ENCODE measurements at regions not wholly inside any gene's neighbourhood (a gene's known extent, or its start where the extent isn't known, plus 50 kb on each side); places are given as distances from the start of the nearest gene placed in this dataset.

DNA sequence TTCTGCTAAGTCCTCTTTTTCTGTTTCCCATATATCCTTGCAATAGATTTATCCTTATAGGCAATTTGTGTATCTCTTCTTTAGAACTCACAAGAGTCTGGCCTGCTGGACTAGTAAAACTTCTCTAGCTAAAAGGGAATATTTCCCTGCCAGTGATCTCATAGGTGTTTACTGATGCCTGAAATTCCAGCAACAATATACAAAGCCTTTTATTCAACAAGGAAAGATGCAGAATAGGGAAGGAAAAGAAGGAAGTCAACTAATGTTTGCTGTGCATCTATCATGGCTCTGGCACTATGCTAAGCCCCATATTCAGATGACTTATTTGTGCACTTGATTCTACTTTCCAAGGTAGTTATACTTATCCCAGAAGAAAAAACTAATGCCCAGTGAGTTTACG is 160.0 kb upstream of the DMRTA1 start:
- H3K4me1 Mint-ChIP-seq (ENCODE audit: low read depth): no peaks in the 10 kb centered on the region
- H3K27me3 Mint-ChIP-seq: peaks cover 4% of the 10 kb centered on the region
- no peaks in the 10 kb centered on the region for H3K36me3 Mint-ChIP-seq (ENCODE audit: low read depth)
- DNase-seq: no peak
- H3K9me3 Mint-ChIP-seq: no peaks in the 10 kb centered on the region
- H3K27ac Mint-ChIP-seq: no peak overlapping the region
- H3K4me3 Mint-ChIP-seq: no peak overlapping the region

DNA sequence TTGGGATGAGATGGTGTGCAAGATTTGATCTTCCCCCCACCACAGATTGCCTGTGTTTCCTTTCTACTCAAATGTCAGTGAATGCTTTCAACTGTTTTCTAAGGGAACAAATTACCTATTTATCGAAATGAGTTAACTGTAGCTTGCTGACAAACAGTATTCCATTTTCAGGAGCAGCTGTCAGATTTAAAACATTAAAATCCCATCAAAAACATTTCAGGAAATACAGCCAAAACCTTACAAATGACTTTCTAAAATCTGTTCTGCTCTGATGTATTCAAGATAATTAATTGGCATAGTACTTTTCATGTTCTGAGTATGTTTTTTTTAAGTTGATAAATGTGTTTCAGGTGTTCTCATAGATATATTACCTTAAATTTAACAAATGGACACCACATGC is 158.0 kb upstream of the DMRTA1 start:
- DNase-seq: no peak
- Mint-ChIP-seq H3K27me3 (peaks cover 4% of the 10 kb centered on the region), H3K36me3 (ENCODE audit: low read depth) (no peaks in the 10 kb centered on the region), H3K4me3 (no peak overlapping the region), H3K4me1 (ENCODE audit: low read depth) (no peaks in the 10 kb centered on the region), H3K27ac (no peak overlapping the region), H3K9me3 (no peaks in the 10 kb centered on the region)

DNA sequence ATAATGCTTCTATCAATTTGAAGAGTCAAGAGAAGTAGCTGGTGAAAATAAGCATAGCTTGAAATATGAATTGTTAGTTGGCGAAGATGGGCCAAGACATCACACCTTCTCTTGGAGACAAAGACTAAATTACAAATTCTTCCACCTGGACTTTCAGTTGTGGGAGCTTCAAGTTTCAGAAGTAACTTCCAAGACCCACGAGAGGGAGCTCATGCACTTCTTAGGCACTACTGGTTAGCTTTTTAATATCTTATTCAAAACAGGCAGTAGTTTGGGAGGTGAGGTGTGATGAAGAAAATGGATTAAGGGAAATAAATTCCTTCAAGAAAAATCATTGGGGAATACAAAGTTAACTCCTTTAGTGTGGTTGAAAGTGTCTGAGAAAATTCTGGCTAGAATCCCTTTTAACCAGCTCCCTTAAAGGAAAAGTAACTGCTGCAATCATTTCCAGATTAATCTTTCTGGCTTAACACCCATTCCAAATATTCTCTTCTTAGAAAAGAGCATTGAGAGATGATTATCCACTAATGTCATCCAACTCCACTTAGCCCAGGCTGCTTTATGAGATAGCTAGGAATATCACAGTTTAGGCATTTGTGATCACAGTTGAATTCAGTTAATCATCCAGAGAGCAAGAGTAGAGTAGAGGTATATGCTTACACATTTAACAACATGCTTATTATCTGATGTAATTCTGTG is 139.5 kb upstream of the DMRTA1 start:
- Mint-ChIP-seq H3K4me3 (no peak overlapping the region), H3K9me3 (no peaks in the 10 kb centered on the region), H3K4me1 (ENCODE audit: low read depth) (no peaks in the 10 kb centered on the region), H3K27me3 (peaks cover 8% of the 10 kb centered on the region), H3K36me3 (ENCODE audit: low read depth) (no peaks in the 10 kb centered on the region), H3K27ac (no peak overlapping the region)
- DNase-seq: no peak

DNA sequence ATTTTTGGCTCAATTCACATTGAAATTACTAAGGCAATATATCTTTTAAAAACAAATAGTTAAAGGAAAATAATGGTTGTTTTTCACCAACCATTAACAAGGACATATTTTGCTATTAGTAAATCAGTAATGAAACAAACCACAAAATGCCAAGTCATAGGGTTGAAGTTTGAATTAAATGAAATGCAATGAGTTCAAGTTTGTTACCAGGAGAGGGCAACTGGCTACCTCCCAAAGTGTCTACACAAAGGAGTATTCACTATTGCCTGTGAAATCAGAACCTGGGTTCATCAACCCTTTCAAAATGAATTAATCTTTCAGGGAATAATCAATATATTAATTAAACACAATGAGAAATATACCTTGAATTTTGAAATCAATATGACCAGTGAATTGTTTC is 138.4 kb upstream of the DMRTA1 start:
- Mint-ChIP-seq H3K4me1 (ENCODE audit: low read depth) (no peaks in the 10 kb centered on the region), H3K27me3 (peaks cover 4% of the 10 kb centered on the region), H3K9me3 (no peaks in the 10 kb centered on the region), H3K4me3 (no peak overlapping the region), H3K27ac (no peak overlapping the region), H3K36me3 (ENCODE audit: low read depth) (no peaks in the 10 kb centered on the region)
- no peak for DNase-seq

DNA sequence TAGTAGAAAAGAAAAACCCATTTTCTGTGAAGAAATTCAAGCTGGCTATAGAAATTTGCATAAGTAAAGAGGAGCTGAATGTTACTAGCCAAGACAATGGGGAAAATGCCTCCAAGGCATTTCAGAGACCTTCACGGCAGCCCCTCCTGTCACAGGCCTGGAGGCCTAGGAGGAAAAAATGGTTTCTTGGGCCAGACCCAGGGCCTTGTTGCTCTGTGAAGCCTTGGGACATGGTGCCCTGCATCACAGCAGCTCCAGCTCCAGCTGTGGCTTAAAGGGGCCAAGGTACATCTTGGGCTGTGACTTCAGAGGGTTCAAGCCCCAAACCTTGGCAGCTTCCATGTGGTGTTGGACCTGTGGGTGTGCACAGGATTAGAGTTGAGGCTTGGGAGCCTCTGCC is 130.0 kb upstream of the DMRTA1 start:
- DNase-seq: no peak
- H3K27ac Mint-ChIP-seq: no peak overlapping the region

DNA sequence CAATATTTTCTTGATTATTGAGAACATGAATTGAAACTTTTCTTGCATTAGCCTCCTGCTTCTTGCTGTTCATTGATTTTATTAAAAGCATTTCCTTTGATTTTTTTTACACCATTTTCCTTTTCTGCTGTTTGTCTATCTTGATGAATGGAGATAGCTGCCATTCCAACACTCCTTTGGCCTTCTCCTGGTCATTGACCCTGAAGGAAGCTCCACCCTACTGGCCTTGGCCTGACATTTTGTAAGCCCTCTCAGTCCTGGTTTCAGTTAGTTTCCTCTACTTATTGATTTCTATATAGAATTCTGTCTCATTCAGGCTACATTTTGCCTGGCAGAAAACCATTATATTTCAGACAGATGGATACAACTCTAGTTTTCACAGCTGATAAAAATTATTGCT is 115.1 kb upstream of the DMRTA1 start:
- DNase-seq: no peak
- no peak overlapping the region for H3K27ac Mint-ChIP-seq
- H3K4me3 Mint-ChIP-seq: no peak overlapping the region
- H3K36me3 Mint-ChIP-seq (ENCODE audit: low read depth): no peaks in the 10 kb centered on the region
- H3K9me3 Mint-ChIP-seq: peaks cover 7% of the 10 kb centered on the region
- no peaks in the 10 kb centered on the region for H3K27me3 Mint-ChIP-seq
- H3K4me1 Mint-ChIP-seq (ENCODE audit: low read depth): no peaks in the 10 kb centered on the region

More for the DNA sequence above, 130.0 kb upstream of the DMRTA1 start:
- no peak overlapping the region for H3K4me3 Mint-ChIP-seq
- no peaks in the 10 kb centered on the region for H3K36me3 Mint-ChIP-seq (ENCODE audit: low read depth)
- peaks cover 2% of the 10 kb centered on the region for H3K27me3 Mint-ChIP-seq
- H3K9me3 Mint-ChIP-seq: peaks cover 5% of the 10 kb centered on the region
- H3K4me1 Mint-ChIP-seq (ENCODE audit: low read depth): no peaks in the 10 kb centered on the region

DNA sequence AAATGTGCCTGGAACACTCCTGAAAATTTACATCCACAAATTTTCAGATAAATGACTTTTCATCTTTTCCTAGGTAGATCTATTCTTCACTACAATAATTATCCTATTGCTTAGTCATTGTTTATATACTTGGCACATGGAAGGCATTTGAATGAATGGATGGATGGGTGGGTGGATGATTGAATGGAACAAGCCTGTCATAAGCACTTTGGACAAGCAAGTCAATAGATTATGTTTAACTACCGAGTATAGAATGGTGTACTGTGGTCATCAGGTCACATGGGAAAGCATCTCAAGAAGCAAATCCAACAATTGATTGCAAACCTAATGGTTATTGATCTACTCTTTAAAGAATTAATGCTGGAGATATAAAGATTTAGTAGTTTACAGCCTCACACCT is 114.4 kb upstream of the DMRTA1 start:
- Mint-ChIP-seq H3K36me3 (ENCODE audit: low read depth) (no peaks in the 10 kb centered on the region), H3K27me3 (no peaks in the 10 kb centered on the region), H3K27ac (no peak overlapping the region), H3K4me1 (ENCODE audit: low read depth) (no peaks in the 10 kb centered on the region), H3K4me3 (no peak overlapping the region), H3K9me3 (peaks cover 7% of the 10 kb centered on the region)
- DNase-seq: no peak

DNA sequence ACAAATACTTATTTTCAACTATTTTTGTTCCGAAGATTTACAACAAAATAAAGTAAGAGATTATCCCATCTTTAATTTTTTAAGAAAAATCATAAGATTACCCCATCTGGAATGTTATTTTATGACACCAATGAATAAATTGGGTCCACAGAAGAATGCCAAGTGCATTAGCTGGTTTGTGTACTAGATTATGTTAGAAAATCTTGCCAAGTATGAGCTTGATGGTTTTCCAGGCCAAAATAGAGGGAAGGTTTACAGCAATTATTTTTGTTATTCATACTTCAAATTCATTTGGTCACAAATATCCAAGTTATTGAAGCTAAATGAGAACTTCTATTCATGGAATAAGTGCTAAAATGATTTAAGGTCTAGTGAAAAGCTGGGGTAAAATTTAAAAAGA is 109.4 kb upstream of the DMRTA1 start:
- no peaks in the 10 kb centered on the region for H3K36me3 Mint-ChIP-seq (ENCODE audit: low read depth)
- H3K27me3 Mint-ChIP-seq: no peaks in the 10 kb centered on the region
- H3K4me3 Mint-ChIP-seq: no peak overlapping the region
- no peak for DNase-seq
- H3K4me1 Mint-ChIP-seq (ENCODE audit: low read depth): no peaks in the 10 kb centered on the region
- no peaks in the 10 kb centered on the region for H3K9me3 Mint-ChIP-seq
- no peak overlapping the region for H3K27ac Mint-ChIP-seq

DNA sequence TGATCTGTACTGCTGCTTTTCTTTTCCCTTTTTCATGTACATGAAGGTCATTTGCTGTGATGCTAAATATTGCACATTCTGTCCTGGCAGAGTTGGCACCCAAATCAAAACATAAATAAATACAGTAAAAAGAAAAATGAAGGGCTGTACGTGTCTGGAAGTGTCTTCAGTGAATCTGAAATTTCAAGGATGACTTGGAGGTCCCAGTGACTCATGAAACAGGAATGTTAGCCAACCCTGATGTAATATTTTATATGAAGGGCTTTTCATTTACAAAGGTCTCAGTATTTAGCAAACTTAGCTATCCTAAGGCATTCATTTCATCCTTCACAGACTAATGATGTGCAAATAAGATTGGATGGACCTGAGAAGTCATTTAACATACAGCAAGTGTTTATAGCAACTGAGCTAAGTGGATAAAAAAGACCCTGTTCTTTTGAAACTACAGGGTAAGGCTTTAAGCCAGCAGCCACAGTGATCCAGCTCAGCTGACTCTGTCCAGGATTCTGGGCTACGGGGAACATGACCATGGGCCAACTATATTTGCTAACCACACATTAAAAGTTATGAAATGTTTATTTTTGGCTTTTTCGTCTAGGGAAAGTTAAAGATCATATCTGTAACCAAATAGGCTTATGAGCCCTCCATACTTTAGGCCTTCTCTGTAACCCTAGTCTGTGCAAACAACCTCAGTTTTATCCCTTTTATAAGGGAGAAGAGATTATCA is 104.0 kb upstream of the DMRTA1 start:
- H3K9me3 Mint-ChIP-seq: no peaks in the 10 kb centered on the region
- no peaks in the 10 kb centered on the region for H3K27me3 Mint-ChIP-seq
- H3K4me3 Mint-ChIP-seq: no peak overlapping the region
- no peaks in the 10 kb centered on the region for H3K4me1 Mint-ChIP-seq (ENCODE audit: low read depth)
- H3K27ac Mint-ChIP-seq: no peak overlapping the region
- DNase-seq: no peak
- no peaks in the 10 kb centered on the region for H3K36me3 Mint-ChIP-seq (ENCODE audit: low read depth)

DNA sequence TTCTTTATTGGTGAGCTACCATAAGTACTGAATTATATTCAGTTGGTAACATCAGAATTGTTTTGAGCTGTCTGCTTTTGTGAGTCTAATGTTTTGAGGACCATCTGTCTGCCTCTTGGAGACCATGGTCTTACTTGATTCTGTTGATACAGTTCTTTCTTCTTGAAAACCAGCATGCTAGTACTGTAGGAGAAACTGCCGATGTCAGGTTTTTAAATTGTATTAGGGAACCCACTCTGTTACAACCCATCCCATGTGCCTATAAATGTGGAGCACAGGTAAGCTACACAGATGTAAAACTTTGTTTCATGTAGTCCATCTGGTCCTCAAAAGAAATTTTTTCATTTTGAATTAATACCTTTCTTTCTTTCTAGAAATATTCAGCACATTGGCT is 103.4 kb upstream of the DMRTA1 start:
- no peak for DNase-seq

DNA sequence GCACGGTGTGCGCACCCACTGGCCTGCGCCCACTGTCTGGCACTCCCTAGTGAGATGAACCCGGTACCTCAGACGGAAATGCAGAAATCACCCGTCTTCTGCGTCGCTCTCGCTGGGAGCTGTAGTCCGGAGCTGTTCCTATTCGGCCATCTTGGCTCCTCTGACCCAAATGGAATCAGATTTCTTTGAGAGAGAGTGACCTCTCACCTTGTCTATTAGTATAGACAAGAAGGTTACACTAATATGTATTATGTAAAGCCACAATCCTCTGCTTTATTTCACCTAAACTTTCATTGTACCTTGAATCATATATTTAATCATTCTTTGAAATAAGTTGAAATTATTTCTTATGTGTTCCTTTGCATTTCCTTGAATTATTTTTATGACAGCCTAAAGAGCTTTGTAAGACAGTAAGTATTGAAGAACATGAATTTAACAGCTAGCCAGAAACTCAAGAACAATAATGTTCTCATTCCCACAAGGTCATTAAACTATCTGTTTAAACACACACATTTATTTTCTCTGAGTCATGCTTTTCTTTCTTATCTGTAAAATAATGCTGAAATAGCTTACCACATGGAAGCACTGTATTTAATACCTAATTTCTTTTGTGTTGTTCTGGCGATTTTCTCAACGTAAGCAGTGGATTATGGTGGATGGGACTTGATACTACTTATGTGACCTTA is 91.8 kb upstream of the DMRTA1 start:
- no peaks in the 10 kb centered on the region for H3K27me3 Mint-ChIP-seq
- H3K4me1 Mint-ChIP-seq (ENCODE audit: low read depth): no peaks in the 10 kb centered on the region
- no peak overlapping the region for H3K4me3 Mint-ChIP-seq
- H3K9me3 Mint-ChIP-seq: peaks cover 15% of the 10 kb centered on the region
- DNase-seq: no peak
- no peak overlapping the region for H3K27ac Mint-ChIP-seq
- H3K36me3 Mint-ChIP-seq (ENCODE audit: low read depth): no peaks in the 10 kb centered on the region

More for the DNA sequence above, 103.4 kb upstream of the DMRTA1 start:
- Mint-ChIP-seq H3K27me3 (no peaks in the 10 kb centered on the region), H3K4me1 (ENCODE audit: low read depth) (no peaks in the 10 kb centered on the region), H3K4me3 (no peak overlapping the region), H3K27ac (no peak overlapping the region), H3K36me3 (ENCODE audit: low read depth) (no peaks in the 10 kb centered on the region), H3K9me3 (no peaks in the 10 kb centered on the region)

DNA sequence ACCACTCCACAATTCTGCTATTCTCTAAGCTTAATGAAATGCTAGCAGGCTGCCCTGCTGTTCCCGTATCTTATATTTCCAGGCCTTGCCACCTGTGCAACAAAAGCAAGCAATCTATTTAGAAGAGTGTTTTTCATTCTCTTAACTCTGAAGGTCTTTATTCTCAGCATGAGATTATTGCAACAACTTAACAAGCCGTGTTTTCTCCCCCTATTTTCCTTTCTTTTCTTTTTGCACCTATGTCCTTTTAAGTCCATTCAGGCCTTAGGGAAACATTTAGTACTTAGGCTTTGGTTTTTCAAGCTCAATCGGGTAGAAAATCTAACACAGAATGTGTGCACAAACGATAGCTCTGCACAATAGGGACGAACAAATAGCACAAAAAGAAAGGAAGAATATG is 89.6 kb upstream of the DMRTA1 start:
- Mint-ChIP-seq H3K27ac (no peak overlapping the region), H3K4me1 (ENCODE audit: low read depth) (no peaks in the 10 kb centered on the region), H3K9me3 (peaks cover 15% of the 10 kb centered on the region), H3K4me3 (no peak overlapping the region), H3K27me3 (no peaks in the 10 kb centered on the region), H3K36me3 (ENCODE audit: low read depth) (no peaks in the 10 kb centered on the region)
- DNase-seq: no peak

DNA sequence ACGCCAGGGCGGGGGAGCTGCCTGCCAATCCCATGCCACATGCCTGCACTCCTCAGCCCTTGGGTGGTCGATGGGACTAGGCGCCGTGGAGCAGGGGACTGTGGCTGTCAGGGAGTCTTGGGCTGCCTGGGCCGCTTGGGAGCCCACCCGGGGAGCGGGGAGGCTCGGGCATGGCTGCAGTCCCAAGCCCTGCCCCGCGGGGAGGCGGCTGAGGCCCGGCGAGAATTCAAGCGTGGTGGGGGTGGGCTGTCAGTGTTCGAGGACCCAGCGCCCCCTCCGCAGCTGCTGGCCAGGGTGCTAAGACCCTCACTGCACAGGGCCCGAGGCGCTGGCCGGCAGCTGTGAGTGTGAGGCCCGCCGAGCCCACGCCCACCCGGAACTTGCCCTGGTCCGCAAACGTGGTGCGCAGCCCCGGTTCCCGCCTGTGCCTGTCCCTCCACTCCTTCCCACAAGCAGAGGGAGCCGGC is 83.2 kb upstream of the DMRTA1 start:
- Mint-ChIP-seq H3K36me3 (ENCODE audit: low read depth) (no peaks in the 10 kb centered on the region), H3K4me1 (ENCODE audit: low read depth) (no peaks in the 10 kb centered on the region), H3K27ac (no peak overlapping the region), H3K4me3 (no peak overlapping the region), H3K9me3 (peaks cover 3% of the 10 kb centered on the region), H3K27me3 (peaks cover 2% of the 10 kb centered on the region)
- no peak for DNase-seq

DNA sequence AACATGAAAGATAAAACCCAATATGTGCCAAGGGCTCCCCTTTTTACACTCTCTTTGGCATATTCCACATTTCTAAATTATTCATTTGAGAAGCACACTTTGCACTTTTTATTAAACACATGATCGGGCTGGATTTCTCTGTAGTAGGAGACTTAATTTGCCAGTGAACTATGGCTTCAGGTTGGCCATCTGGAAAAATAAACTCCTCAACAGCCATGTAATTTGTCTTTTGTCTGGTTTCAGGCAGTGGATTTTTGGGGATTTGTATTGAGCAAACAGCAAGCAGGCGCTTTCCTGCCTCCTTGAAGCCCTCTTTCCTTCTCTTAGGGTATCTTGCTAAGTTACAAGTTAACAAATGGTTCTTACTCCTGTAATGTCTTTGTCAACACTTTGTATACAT is 73.0 kb upstream of the DMRTA1 start:
- no peaks in the 10 kb centered on the region for H3K36me3 Mint-ChIP-seq (ENCODE audit: low read depth)
- no peak overlapping the region for H3K4me3 Mint-ChIP-seq
- DNase-seq: no peak
- no peaks in the 10 kb centered on the region for H3K4me1 Mint-ChIP-seq (ENCODE audit: low read depth)
- no peaks in the 10 kb centered on the region for H3K27me3 Mint-ChIP-seq
- H3K27ac Mint-ChIP-seq: no peak overlapping the region
- H3K9me3 Mint-ChIP-seq: no peaks in the 10 kb centered on the region

DNA sequence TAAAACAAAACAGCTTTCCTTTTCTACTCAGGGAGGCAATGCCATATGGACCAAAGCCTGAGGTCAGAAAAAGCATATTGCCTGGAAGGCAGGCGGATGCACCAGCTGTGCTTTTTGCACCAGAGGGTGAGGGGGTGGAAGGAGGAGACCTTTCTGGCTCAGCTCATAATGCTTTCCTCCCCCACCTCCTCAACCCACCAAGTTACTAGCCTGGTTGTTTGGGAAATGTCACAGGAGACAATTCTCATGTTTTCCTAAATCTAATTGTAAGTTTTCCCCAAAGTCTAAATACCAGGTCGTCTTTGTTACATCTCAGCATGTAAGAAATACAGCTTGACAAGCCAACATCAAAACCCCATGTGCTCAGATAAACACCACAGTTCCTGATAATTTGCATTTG is 72.6 kb upstream of the DMRTA1 start:
- Mint-ChIP-seq H3K27me3 (no peaks in the 10 kb centered on the region), H3K4me1 (ENCODE audit: low read depth) (no peaks in the 10 kb centered on the region), H3K4me3 (no peak overlapping the region), H3K36me3 (ENCODE audit: low read depth) (no peaks in the 10 kb centered on the region), H3K9me3 (no peaks in the 10 kb centered on the region), H3K27ac (no peak overlapping the region)
- DNase-seq: no peak

Data from activated T-cell treated with anti-CD3 and anti-CD28 coated beads, Interleukin-2, amount 50 U/mL, for 24 hours (primary cell).